HG03196 (cell line): ENCODE measurements at regions not wholly inside any gene's neighbourhood (a gene's known extent, or its start where the extent isn't known, plus 50 kb on each side); places are given as distances from the start of the nearest gene placed in this dataset.

Source experiments
- ATAC-seq: cut with Tn5 transposase; IDR thresholded peaks from one replicate; pipeline ENCODE4 v1.9.1; 2021; ENCODE audit not compliant: unreplicated experiment

DNA sequence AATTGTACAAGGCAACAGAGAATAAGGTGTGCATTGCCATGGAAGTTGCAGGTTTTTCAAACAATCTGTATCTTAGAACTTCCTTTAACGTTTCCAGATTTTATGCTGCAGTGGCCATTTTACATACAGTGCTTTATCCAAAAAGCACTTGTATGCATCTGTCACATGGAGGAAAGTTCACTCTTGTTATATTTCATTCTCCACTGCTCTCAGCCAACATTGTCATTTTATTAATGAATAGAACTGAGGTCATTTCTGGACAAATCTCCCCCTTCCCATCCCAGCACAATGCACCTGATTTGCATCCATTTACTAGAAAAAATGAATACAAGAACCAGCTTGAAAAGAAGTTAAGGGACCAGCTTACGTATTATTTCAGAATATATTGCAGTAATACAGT is 342.0 kb downstream of the USP25 start:
- ATAC-seq = no peak

GRCh38 chr21:16072221-16072620 is 342.4 kb downstream of the USP25 start:
- no peak for ATAC-seq

- no peak for ATAC-seq
Observed at GRCh38 chr21:16072737-16073136, 343.0 kb downstream of the USP25 start.

GRCh38 chr21:16073586-16073985 is 343.8 kb downstream of the USP25 start:
- ATAC-seq = no peak

- ATAC-seq = no peak
Observed at GRCh38 chr21:16074950-16075489, 345.2 kb downstream of the USP25 start.

- no peak for ATAC-seq
Observed at GRCh38 chr21:16075649-16076282, 346.0 kb downstream of the USP25 start.

- ATAC-seq = no peak
Observed at GRCh38 chr21:16076465-16076864, 346.7 kb downstream of the USP25 start.

DNA sequence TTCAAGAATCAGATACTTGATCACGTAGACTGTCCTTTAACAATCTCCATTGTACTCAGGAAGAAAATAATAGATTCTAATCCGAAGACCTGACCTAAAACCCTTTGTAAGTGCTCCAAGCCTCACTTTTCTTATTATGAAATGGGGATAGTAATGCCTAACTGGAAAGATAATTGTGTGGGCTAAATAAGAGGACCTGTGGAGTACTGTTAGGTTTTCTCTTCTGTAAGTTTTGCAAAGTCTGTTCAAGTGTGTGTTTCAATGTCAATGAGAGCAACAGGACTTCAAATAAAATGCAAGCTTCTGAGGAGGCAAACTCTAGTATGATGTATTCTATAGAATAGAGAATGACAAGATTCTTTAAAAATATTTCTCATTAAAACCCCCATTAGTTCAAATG is 348.6 kb downstream of the USP25 start:
- no peak for ATAC-seq

GRCh38 chr21:16079830-16080229 is 350.0 kb downstream of the USP25 start:
- no peak for ATAC-seq

DNA sequence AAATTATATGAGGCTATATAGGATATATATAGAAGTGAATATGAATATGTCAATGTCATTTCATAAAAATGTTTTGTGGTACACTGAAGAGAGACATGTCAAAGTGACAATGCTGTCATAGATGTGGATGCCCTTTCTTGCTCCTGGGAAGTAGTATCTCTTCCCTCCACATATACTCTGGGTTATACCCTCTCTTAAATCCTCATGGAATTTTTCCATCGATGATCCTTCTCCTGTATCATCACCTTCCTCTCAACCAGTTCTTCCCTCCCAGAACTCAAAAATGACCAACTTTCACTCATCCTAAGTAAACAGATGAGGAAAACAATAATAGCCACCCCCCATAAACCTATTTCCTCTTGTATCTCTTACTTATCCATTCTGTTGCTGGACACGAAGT is 351.5 kb downstream of the USP25 start:
- no peak for ATAC-seq

GRCh38 chr21:16082038-16082816 is 352.4 kb downstream of the USP25 start:
- no peak for ATAC-seq

GRCh38 chr21:16084776-16085364 is 355.1 kb downstream of the USP25 start:
- no peak for ATAC-seq

GRCh38 chr21:16085421-16085820 is 355.6 kb downstream of the USP25 start:
- no peak for ATAC-seq

DNA sequence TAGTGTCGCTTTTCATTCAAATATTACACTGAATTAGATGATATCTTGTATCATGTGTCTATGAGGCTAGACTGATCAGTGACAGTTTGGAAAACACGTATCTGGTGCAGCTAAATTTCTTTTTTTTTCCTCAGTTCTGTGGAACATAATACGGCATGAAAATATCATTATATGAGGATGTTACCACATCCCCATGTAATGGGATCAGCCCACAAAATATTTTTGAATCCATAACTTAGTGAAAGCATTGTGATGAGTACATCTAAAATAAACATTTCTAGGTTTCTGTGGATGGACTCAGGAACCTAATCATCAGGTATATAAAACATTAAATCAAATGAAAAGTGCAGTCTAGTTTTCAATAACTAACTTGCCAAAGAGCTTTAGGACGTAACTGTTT is 356.3 kb downstream of the USP25 start:
- no peak for ATAC-seq

DNA sequence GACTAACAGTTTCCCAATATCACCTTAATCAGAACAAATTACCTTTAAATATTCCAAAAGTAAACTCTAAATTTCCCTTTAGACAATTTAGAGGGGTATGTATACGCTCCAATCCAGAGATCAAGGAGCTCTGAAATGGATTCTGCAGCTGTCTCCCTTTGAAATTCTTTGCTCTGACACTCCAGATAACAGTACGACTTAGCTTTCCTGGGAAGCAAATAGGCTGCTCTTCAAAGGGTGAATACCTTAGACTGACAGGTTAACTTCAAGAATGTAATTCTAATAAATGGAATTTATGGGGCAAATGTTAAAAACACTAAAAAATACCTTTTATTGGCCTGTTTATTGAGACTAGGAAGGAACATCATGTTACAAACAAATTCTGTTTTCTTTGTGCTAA is 357.2 kb downstream of the USP25 start:
- no peak for ATAC-seq

DNA sequence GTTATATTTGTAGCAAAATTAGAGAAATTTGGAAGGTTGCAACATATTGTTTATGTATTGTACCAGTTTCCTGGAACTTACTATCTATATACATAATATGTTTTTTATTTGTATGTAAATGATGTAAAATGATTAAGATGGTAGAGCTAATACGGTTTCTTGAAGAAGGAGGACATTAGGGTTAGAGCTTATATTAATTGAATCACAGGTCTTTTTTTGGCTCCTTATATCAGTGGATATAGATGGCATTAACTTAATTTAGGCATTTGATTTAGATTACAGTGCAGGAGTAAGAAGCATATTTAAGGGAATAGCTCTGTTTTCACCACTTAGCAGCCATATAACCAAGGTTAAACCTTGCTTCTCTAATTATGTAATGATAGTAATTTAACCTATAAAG is 357.7 kb downstream of the USP25 start:
- ATAC-seq = no peak

DNA sequence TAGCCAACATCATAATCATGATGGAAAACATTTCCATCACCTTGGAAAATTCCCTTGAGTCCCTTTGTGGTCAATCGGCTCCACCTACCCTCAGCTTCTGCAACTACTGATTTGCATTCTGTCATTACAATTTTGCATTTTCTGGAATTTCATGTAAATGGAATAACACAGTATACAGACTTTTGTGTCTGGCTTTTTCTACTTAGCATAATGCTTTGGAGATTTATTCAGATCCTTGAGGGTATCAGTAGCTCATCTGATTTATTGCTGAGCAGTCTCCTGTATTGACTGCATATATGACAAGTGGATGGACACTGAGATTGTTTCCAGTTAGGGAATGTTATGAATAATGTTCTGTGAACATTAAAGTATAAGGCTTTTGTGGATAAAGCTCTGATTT is 358.3 kb downstream of the USP25 start:
- no peak for ATAC-seq

- ATAC-seq = no peak
Observed at GRCh38 chr21:16095005-16095404, 365.2 kb downstream of the USP25 start.

DNA sequence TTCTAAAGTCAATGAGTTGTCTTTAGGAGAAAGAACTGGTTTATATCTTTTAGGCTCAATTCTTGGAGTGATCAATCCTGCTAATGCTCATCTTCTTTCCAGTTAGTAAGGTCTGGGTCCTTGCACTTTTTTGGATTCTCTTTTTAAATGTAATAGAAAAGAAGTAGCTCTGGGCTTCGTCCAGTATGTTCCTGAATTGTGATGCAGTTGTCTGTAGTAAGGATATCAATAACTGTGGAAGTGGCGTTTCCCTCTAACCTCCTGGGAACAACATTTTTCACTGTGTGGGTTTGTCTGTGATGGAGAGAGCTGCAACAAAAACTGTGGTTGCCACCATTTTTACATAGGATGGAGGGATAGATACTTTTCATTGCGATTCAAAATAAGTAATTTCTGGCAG is 367.2 kb downstream of the USP25 start:
- ATAC-seq = no peak

- ATAC-seq = no peak
Observed at GRCh38 chr21:16102113-16102512, 372.3 kb downstream of the USP25 start.

GRCh38 chr21:16108561-16109075 is 378.8 kb downstream of the USP25 start:
- no peak for ATAC-seq
